Activated CD4-positive, alpha-beta T cell treated with anti-CD3 and anti-CD28 coated beads, Interleukin-2, amount 50 U/mL, for 16 hours (primary cell): ENCODE measurements at regions not wholly inside any gene's neighbourhood (a gene's known extent, or its start where the extent isn't known, plus 50 kb on each side); places are given as distances from the start of the nearest gene placed in this dataset.

ENCODE experiments used
- DNase-seq: peaks from one replicate; pipeline ENCODE4 v3.0.0-alpha.2; 2020

GRCh38 chr14:36408388-36408787, 88.0 kb upstream of the MBIP start:
- DNase-seq = no peak

GRCh38 chr14:36405589-36406274, 85.3 kb upstream of the MBIP start:
- no peak for DNase-seq

GRCh38 chr14:36402867-36403266, 82.4 kb upstream of the MBIP start:
- DNase-seq = no peak

GRCh38 chr14:36398463-36399291, 78.2 kb upstream of the MBIP start:
- no peak for DNase-seq

- DNase-seq = no peak
Measured at GRCh38 chr14:36397357-36397756, 76.9 kb upstream of the MBIP start.

- no peak for DNase-seq
Measured at GRCh38 chr14:36396798-36397197, 76.4 kb upstream of the MBIP start.

- no peak for DNase-seq
Measured at GRCh38 chr14:36394593-36394992, 74.2 kb upstream of the MBIP start.

GRCh38 chr14:36390718-36391117, 70.3 kb upstream of the MBIP start:
- DNase-seq = no peak

GRCh38 chr14:36383767-36384431, 63.5 kb upstream of the MBIP start:
- no peak for DNase-seq

- peak; percentile 80 for DNase-seq
Measured at GRCh38 chr14:36373982-36374673, 53.7 kb upstream of the MBIP start.
